ENCODE measurements at regions not wholly inside any gene's neighbourhood (a gene's known extent, or its start where the extent isn't known, plus 50 kb on each side); places are given as distances from the start of the nearest gene placed in this dataset.

DNA sequence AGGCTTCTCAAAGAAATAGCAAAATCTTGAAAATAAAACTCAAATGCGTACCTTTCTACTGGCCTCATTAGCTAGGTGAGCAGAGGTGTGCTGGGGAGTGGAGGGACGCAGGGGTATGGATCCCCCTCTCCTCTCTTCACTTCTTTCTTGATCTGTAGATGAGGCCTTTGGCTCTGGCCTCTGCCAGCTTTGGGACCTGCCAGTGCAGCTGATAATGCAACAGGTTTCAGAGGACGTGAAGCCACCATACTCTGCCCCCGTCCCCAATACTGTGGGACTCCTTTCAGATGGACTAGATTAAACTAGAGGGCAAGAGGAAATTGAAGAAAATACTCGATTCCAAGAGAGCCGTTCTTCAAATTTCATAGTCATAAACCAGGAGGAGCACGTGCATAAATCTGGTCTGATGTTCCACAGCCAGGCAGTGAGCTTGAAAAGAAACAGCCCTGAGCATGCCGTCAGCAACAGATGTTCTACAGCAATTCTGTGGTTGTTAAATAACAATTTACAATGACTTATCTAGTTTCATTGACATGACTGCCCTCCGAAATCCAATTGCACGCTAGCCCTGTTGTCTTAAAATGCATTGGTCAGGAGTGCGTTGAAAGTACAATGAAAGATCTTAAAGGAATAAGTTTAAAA, 245.3 kb upstream of the FOXQ1 start:
- TF ChIP-seq POLR2A (IDR thresholded peaks at IDR 0.05; ENCODE audit: low read length) (no peak), GATA1 (IDR thresholded peaks at IDR 0.05; ENCODE audit: low read depth, low read length) (no peak)
